HepG2 (cell line): ENCODE measurements at regions not wholly inside any gene's neighbourhood (a gene's known extent, or its start where the extent isn't known, plus 50 kb on each side); places are given as distances from the start of the nearest gene placed in this dataset.

Experiments
- ATAC-seq: fragments of 200-7000 bp; cut with Tn5 transposase; 3 replicates; pipeline ENCODE4 v1.9.1; 2020; ENCODE audit warnings: mild to moderate bottlenecking, moderate library complexity
- BruUV-seq: library from RNA; stranded (reverse); fragments of 400-500 nt; replicated peaks from 2 replicates; lab custom pipeline; 2021; lab: Mats Ljungman, UMichigan
- CTCF ChIA-PET: fragments of 300-600 bp; formaldehyde crosslinking; extraction: SDS; loops from one replicate; lab custom pipeline; 2021; ENCODE audit warnings: low total read pairs, inconsistent platforms, low intra/inter-chr PET ratio; lab: Yijun Ruan, JAX
- POLR2A ChIA-PET: fragments of 350-600 bp; sonication (Branson Sonifier 250); formaldehyde crosslinking; loops from one replicate; lab custom pipeline; 2020; ENCODE audit warnings: antibody characterized with exemption, inconsistent platforms; lab: Yijun Ruan, JAX
- DNase-seq: peaks from one replicate; pipeline ENCODE4 v3.0.0-alpha.2; 2015; ENCODE audit warnings: low spot score
- FAIRE-seq: peaks from 3 replicates; lab custom pipeline; 2011; peaks lifted over from hg19 to GRCh38; lab: Jason Lieb, UNC
- H2AFZ ChIP-seq: one replicate; pipeline ENCODE4 v1.6.1; 2011; ENCODE audit warnings: low read length, inconsistent platforms
- H3K27ac ChIP-seq: fragments of 300-600 bp; 3 replicates; pipeline ENCODE4 v1.8.0; 2011; ENCODE audit warnings: mixed run types, mild to moderate bottlenecking, mixed read lengths, low read length, inconsistent platforms; ENCODE audit not compliant: insufficient read depth; ENCODE audit errors: extremely low read length
- H3K27me3 ChIP-seq, 2 experiments: fragments of 200-600 bp in 1 of 2; 2 replicates in 1 of 2; 3 replicates in 1 of 2; pipeline versions ENCODE4 v1.6.0 to v1.8.0; 2011; ENCODE audit warnings: low read length in 2 of 2, mild to moderate bottlenecking in 2 of 2, moderate library complexity in 2 of 2, inconsistent platforms in 1 of 2; ENCODE audit not compliant: insufficient read depth in 2 of 2, control insufficient read depth in 1 of 2
- H3K36me3 ChIP-seq, 2 experiments: fragments of 200-600 bp in 1 of 2; replicated peaks in 1 of 2; 2 replicates in 1 of 2; 3 replicates in 1 of 2; pipeline versions ENCODE4 v1.5.1 to v1.8.0; 2011; ENCODE audit warnings: low read length in 2 of 2, inconsistent platforms in 1 of 2; ENCODE audit not compliant: insufficient read depth in 2 of 2, control insufficient read depth in 1 of 2
- H3K4me1 ChIP-seq: 2 replicates; pipeline ENCODE4 v1.5.1; 2012; ENCODE audit warnings: low read length, inconsistent platforms; ENCODE audit not compliant: insufficient read depth
- H3K4me2 ChIP-seq: 2 replicates; pipeline ENCODE4 v1.6.0; 2011; ENCODE audit warnings: low read depth, low read length, inconsistent platforms
- H3K4me3 ChIP-seq, 3 experiments: fragments of 200-600 bp in 1 of 3; sonication (generic), shearing (Covaris generic) in 1 of 3; replicated peaks in 1 of 3; 2 replicates each; pipeline ENCODE4 v1.5.1; 2011 to 2016; ENCODE audit warnings: low read length in 3 of 3, inconsistent platforms in 2 of 3, low read depth in 2 of 3, mild to moderate bottlenecking in 2 of 3, control low read depth in 1 of 3, mixed read lengths in 1 of 3; ENCODE audit not compliant: insufficient read depth in 1 of 3
- H3K79me2 ChIP-seq: one replicate; pipeline ENCODE4 v1.6.1; 2011; ENCODE audit warnings: low read length, inconsistent platforms; ENCODE audit not compliant: insufficient read depth
- H3K9ac ChIP-seq: 2 replicates; pipeline ENCODE4 v1.6.0; 2011; ENCODE audit warnings: mild to moderate bottlenecking, low read depth, low read length, inconsistent platforms; ENCODE audit not compliant: insufficient read depth
- H3K9me3 ChIP-seq: 2 replicates; pipeline ENCODE4 v1.5.1; 2012; ENCODE audit warnings: mild to moderate bottlenecking, low read length
- H4K20me1 ChIP-seq: 2 replicates; pipeline ENCODE4 v1.6.0; 2011; ENCODE audit warnings: inconsistent platforms, mild to moderate bottlenecking, low read length, moderate library complexity; ENCODE audit not compliant: insufficient read depth
- FIP1L1 ChIP-seq: fragments of 200-400 bp; formaldehyde crosslinking; IDR thresholded peaks from 2 replicates; pipeline ENCODE4 v1.6.1; 2018; ENCODE audit warnings: low read depth, mild to moderate bottlenecking, low read length, moderate library complexity, borderline replicate concordance; ENCODE audit not compliant: insufficient read depth
- HNRNPL ChIP-seq: fragments of 200-400 bp; formaldehyde crosslinking; IDR thresholded peaks from 2 replicates; pipeline ENCODE4 v1.6.1; 2017; ENCODE audit warnings: mild to moderate bottlenecking, low read depth, low read length
- NCOA5 ChIP-seq: sonication (generic); formaldehyde crosslinking; IDR thresholded peaks from 2 replicates; pipeline ENCODE4 v1.4.0; 2020; ENCODE audit warnings: missing genetic modification reagents
- PBX3 ChIP-seq: sonication (generic); formaldehyde crosslinking; IDR thresholded peaks from 2 replicates; pipeline ENCODE4 v1.8.1; 2023; ENCODE audit warnings: missing genetic modification reagents, inconsistent platforms, borderline replicate concordance
- ZNF205 ChIP-seq: IDR thresholded peaks from 2 replicates; pipeline ENCODE4 v1.6.1; 2018; ENCODE audit warnings: missing biosample characterization, missing genetic modification reagents
- ZNF432 ChIP-seq: sonication (generic); formaldehyde crosslinking; IDR thresholded peaks from 2 replicates; pipeline ENCODE4 v1.5.0; 2020; ENCODE audit warnings: missing genetic modification reagents, mild to moderate bottlenecking, borderline replicate concordance
- ZNF44 ChIP-seq: sonication (generic); formaldehyde crosslinking; IDR thresholded peaks from 2 replicates; pipeline ENCODE4 v1.5.1; 2020; ENCODE audit warnings: mild to moderate bottlenecking, missing genetic modification reagents
- ZNF746 ChIP-seq: sonication (generic); formaldehyde crosslinking; IDR thresholded peaks from 2 replicates; pipeline ENCODE4 v1.8.0; 2022; ENCODE audit warnings: mild to moderate bottlenecking, missing genetic modification reagents
- ZNF790 ChIP-seq: sonication (generic); formaldehyde crosslinking; IDR thresholded peaks from 2 replicates; pipeline ENCODE4 v1.8.0; 2022; ENCODE audit warnings: missing genetic modification reagents, mild to moderate bottlenecking, borderline replicate concordance
- WGBS: methylation state at CpG from one replicate; pipeline ENCODE4 v1.1.6; 2017; ENCODE audit warnings: low lambda C conversion rate; 5-methylcytosine and 5-hydroxymethylcytosine counted together
- in situ Hi-C: cut with HindIII; loops from 2 replicates; pipeline ENCODE4 v1.10.0; 2017; ENCODE audit warnings: low pct_unique_long_range_greater_than_20kb; ENCODE audit not compliant: extremely low pct_ligation_motif_present
- intact Hi-C: fragments of 100-400 bp; cut with micrococcal nuclease; formaldehyde crosslinking; loops from one replicate; pipeline ENCODE4 v1.10.0; 2022; ENCODE audit not compliant: unreplicated experiment
- TF ChIP-seq, protein P1 (sequence below): IDR thresholded peaks from 2 replicates; pipeline ENCODE4 v1.6.1; 2016; ENCODE audit warnings: low read depth, missing genetic modification reagents, missing compliant biosample characterization
- TF ChIP-seq, protein P2 (sequence below): sonication (generic); formaldehyde crosslinking; IDR thresholded peaks from 2 replicates; pipeline ENCODE4; 2020; ENCODE audit warnings: missing genetic modification reagents, mild to moderate bottlenecking, borderline replicate concordance
- TF ChIP-seq, protein P3 (sequence below): sonication (generic); formaldehyde crosslinking; IDR thresholded peaks from 2 replicates; pipeline ENCODE4 v1.4.0; 2020; ENCODE audit warnings: missing genetic modification reagents

DNA sequence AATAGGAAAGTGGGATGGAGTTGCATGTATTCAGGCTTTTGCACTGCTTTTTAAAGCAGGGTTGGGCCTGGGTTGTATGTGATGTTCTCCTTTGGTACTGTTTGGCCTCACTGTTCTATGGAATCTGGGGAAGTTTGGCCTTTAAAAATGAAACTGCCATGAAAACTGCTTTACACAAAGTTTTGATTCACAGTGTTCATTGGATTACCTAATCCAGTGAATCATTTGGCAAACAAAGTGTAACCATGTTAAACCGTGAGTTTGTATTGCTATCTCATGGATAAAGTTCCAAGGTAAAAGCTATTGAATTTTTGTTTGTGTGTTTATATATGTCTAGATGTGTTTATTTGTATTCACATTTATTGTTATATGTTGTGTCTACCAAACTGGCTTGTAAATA, 1658.6 kb downstream of the OLFM4 start:
- no peak overlapping the region for H3K9ac ChIP-seq
- peaks cover 71% of the 10 kb centered on the region for H3K9me3 ChIP-seq
- intact Hi-C loops (no loop called here), in situ Hi-C loops (no loop called here)
- no peaks in the 10 kb centered on the region for H4K20me1 ChIP-seq
- H3K79me2 ChIP-seq = no peaks in the 10 kb centered on the region
- FAIRE-seq (no peak), DNase-seq (no peak), ATAC-seq (no peak)
- H3K27ac ChIP-seq = no peak overlapping the region
- no peak overlapping the region for H3K4me3 ChIP-seq
- H3K4me2 ChIP-seq = no peak overlapping the region
- no peak overlapping the region for H2AFZ ChIP-seq
- ChIA-PET POLR2A (no interaction called here), CTCF (no interaction called here)
- no peaks in the 10 kb centered on the region for H3K4me1 ChIP-seq
- WGBS = 0% methylated on average over 1 of the region's 1 CpG
- BruUV-seq = no TSS peak
- H3K36me3 ChIP-seq = no peaks in the 10 kb centered on the region
- H3K27me3 ChIP-seq = no peaks in the 10 kb centered on the region
- TF ChIP-seq ZNF746 (CRISPR knock-in tag) (no peak), FIP1L1 (no peak), PBX3 (CRISPR knock-in tag) (no peak), ZNF790 (no peak), ZNF432 (CRISPR knock-in tag) (no peak), NCOA5 (no peak), HNRNPL (no peak), ZNF44 (CRISPR knock-in tag) (no peak), ZNF205 (CRISPR knock-in tag) (no peak)
- TF ChIP-seq, protein P1, sequence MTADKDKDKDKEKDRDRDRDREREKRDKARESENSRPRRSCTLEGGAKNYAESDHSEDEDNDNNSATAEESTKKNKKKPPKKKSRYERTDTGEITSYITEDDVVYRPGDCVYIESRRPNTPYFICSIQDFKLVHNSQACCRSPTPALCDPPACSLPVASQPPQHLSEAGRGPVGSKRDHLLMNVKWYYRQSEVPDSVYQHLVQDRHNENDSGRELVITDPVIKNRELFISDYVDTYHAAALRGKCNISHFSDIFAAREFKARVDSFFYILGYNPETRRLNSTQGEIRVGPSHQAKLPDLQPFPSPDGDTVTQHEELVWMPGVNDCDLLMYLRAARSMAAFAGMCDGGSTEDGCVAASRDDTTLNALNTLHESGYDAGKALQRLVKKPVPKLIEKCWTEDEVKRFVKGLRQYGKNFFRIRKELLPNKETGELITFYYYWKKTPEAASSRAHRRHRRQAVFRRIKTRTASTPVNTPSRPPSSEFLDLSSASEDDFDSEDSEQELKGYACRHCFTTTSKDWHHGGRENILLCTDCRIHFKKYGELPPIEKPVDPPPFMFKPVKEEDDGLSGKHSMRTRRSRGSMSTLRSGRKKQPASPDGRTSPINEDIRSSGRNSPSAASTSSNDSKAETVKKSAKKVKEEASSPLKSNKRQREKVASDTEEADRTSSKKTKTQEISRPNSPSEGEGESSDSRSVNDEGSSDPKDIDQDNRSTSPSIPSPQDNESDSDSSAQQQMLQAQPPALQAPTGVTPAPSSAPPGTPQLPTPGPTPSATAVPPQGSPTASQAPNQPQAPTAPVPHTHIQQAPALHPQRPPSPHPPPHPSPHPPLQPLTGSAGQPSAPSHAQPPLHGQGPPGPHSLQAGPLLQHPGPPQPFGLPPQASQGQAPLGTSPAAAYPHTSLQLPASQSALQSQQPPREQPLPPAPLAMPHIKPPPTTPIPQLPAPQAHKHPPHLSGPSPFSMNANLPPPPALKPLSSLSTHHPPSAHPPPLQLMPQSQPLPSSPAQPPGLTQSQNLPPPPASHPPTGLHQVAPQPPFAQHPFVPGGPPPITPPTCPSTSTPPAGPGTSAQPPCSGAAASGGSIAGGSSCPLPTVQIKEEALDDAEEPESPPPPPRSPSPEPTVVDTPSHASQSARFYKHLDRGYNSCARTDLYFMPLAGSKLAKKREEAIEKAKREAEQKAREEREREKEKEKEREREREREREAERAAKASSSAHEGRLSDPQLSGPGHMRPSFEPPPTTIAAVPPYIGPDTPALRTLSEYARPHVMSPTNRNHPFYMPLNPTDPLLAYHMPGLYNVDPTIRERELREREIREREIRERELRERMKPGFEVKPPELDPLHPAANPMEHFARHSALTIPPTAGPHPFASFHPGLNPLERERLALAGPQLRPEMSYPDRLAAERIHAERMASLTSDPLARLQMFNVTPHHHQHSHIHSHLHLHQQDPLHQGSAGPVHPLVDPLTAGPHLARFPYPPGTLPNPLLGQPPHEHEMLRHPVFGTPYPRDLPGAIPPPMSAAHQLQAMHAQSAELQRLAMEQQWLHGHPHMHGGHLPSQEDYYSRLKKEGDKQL (CRISPR knock-in tag) = no peak
- TF ChIP-seq, protein P2, sequence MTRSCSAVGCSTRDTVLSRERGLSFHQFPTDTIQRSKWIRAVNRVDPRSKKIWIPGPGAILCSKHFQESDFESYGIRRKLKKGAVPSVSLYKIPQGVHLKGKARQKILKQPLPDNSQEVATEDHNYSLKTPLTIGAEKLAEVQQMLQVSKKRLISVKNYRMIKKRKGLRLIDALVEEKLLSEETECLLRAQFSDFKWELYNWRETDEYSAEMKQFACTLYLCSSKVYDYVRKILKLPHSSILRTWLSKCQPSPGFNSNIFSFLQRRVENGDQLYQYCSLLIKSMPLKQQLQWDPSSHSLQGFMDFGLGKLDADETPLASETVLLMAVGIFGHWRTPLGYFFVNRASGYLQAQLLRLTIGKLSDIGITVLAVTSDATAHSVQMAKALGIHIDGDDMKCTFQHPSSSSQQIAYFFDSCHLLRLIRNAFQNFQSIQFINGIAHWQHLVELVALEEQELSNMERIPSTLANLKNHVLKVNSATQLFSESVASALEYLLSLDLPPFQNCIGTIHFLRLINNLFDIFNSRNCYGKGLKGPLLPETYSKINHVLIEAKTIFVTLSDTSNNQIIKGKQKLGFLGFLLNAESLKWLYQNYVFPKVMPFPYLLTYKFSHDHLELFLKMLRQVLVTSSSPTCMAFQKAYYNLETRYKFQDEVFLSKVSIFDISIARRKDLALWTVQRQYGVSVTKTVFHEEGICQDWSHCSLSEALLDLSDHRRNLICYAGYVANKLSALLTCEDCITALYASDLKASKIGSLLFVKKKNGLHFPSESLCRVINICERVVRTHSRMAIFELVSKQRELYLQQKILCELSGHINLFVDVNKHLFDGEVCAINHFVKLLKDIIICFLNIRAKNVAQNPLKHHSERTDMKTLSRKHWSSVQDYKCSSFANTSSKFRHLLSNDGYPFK = no peak
- TF ChIP-seq, protein P3, sequence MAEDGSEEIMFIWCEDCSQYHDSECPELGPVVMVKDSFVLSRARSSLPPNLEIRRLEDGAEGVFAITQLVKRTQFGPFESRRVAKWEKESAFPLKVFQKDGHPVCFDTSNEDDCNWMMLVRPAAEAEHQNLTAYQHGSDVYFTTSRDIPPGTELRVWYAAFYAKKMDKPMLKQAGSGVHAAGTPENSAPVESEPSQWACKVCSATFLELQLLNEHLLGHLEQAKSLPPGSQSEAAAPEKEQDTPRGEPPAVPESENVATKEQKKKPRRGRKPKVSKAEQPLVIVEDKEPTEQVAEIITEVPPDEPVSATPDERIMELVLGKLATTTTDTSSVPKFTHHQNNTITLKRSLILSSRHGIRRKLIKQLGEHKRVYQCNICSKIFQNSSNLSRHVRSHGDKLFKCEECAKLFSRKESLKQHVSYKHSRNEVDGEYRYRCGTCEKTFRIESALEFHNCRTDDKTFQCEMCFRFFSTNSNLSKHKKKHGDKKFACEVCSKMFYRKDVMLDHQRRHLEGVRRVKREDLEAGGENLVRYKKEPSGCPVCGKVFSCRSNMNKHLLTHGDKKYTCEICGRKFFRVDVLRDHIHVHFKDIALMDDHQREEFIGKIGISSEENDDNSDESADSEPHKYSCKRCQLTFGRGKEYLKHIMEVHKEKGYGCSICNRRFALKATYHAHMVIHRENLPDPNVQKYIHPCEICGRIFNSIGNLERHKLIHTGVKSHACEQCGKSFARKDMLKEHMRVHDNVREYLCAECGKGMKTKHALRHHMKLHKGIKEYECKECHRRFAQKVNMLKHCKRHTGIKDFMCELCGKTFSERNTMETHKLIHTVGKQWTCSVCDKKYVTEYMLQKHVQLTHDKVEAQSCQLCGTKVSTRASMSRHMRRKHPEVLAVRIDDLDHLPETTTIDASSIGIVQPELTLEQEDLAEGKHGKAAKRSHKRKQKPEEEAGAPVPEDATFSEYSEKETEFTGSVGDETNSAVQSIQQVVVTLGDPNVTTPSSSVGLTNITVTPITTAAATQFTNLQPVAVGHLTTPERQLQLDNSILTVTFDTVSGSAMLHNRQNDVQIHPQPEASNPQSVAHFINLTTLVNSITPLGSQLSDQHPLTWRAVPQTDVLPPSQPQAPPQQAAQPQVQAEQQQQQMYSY (CRISPR knock-in tag) = no peak
